NCI-H1417 (cell line): ENCODE measurements at regions not wholly inside any gene's neighbourhood (a gene's known extent, or its start where the extent isn't known, plus 50 kb on each side); places are given as distances from the start of the nearest gene placed in this dataset.

Experiments
- DNase-seq, 3 experiments: peaks; one replicate each; lab custom pipeline; 2025; lab: John Stamatoyannopoulos, UW

- peak in 1 of 3 experiments; percentile 13 for DNase-seq
Observed at GRCh38 chr12:58139894-58140293, 198.5 kb downstream of the ATP23 start.

- no peak for DNase-seq
Observed at GRCh38 chr12:58140395-58140794, 199.0 kb downstream of the ATP23 start.

- no peak for DNase-seq
Observed at GRCh38 chr12:58142991-58143390, 201.6 kb downstream of the ATP23 start.

GRCh38 chr12:58143498-58143995 lies 202.2 kb downstream of the ATP23 start:
- DNase-seq = no peak

- DNase-seq = no peak
Observed at GRCh38 chr12:58148405-58148804, 207.0 kb downstream of the ATP23 start.

- no peak for DNase-seq
Observed at GRCh38 chr12:58148976-58149375, 207.6 kb downstream of the ATP23 start.

GRCh38 chr12:58154359-58154758 lies 213.0 kb downstream of the ATP23 start:
- no peak for DNase-seq

GRCh38 chr12:58156697-58157096 lies 215.3 kb downstream of the ATP23 start:
- DNase-seq = no peak

GRCh38 chr12:58159941-58160340 lies 218.6 kb downstream of the ATP23 start:
- DNase-seq = no peak

- no peak for DNase-seq
Observed at GRCh38 chr12:58161773-58162172, 220.4 kb downstream of the ATP23 start.

GRCh38 chr12:58163021-58163420 lies 221.7 kb downstream of the ATP23 start:
- DNase-seq = no peak

GRCh38 chr12:58166643-58167042 lies 225.3 kb downstream of the ATP23 start:
- DNase-seq = no peak

GRCh38 chr12:58167622-58168021 lies 226.3 kb downstream of the ATP23 start:
- no peak for DNase-seq

- DNase-seq = peak in 1 of 3 experiments; percentile 9
Observed at GRCh38 chr12:58169826-58170225, 228.5 kb downstream of the ATP23 start.

- DNase-seq = no peak
Observed at GRCh38 chr12:58171914-58172313, 230.5 kb downstream of the ATP23 start.

GRCh38 chr12:58172433-58173073 lies 231.2 kb downstream of the ATP23 start:
- no peak for DNase-seq

- DNase-seq = no peak
Observed at GRCh38 chr12:58174316-58174715, 232.9 kb downstream of the ATP23 start.

- DNase-seq = peak in 2 of 3 experiments; percentile 15 to 38
Observed at GRCh38 chr12:58176296-58176869, 235.0 kb downstream of the ATP23 start.

- no peak for DNase-seq
Observed at GRCh38 chr12:58177366-58177765, 236.0 kb downstream of the ATP23 start.

- no peak for DNase-seq
Observed at GRCh38 chr12:58184212-58184611, 242.8 kb downstream of the ATP23 start.

GRCh38 chr12:58186401-58186800 lies 245.0 kb downstream of the ATP23 start:
- no peak for DNase-seq

GRCh38 chr12:58186914-58187313 lies 245.5 kb downstream of the ATP23 start:
- DNase-seq = no peak

GRCh38 chr12:58189030-58189429 lies 247.7 kb downstream of the ATP23 start:
- no peak for DNase-seq

GRCh38 chr12:58189893-58190292 lies 248.5 kb downstream of the ATP23 start:
- DNase-seq = peak in 2 of 3 experiments; percentile 49 to 90
